WTC11 (cell line): ENCODE measurements at regions not wholly inside any gene's neighbourhood (a gene's known extent, or its start where the extent isn't known, plus 50 kb on each side); places are given as distances from the start of the nearest gene placed in this dataset.

Experiments
- ATAC-seq: fragments of 200-7000 bp; cut with Tn5 transposase; 2 replicates; pipeline ENCODE4 v1.10.0; 2021; ENCODE audit warnings: mild to moderate bottlenecking, moderate library complexity
- CTCF ChIA-PET: fragments of 300-600 bp; sonication (Branson Sonifier 250); formaldehyde crosslinking; loops from one replicate; lab custom pipeline; 2021; ENCODE audit warnings: antibody characterized with exemption; lab: Charles Lee
- POLR2A ChIA-PET: fragments of 350-600 bp; sonication (Branson Sonifier 250); formaldehyde crosslinking; loops from one replicate; lab custom pipeline; 2021; ENCODE audit warnings: antibody characterized with exemption; lab: Charles Lee
- DNase-seq: peaks from one replicate; pipeline ENCODE4 v3.0.0; 2021; ENCODE audit warnings: low spot score
- H3K27ac Mint-ChIP-seq: 2 replicates; pipeline ENCODE4 v1.8.0; 2021; ENCODE audit warnings: mixed read lengths
- H3K27me3 Mint-ChIP-seq: 2 replicates; pipeline ENCODE4 v1.8.0; 2021; ENCODE audit warnings: low read depth, mild to moderate bottlenecking, moderate library complexity, mixed read lengths
- H3K36me3 Mint-ChIP-seq: 2 replicates; pipeline ENCODE4 v1.8.0; 2021; ENCODE audit warnings: mixed read lengths
- H3K4me1 Mint-ChIP-seq: 2 replicates; pipeline ENCODE4 v1.8.0; 2022; ENCODE audit warnings: mixed read lengths
- H3K4me3 Mint-ChIP-seq: 2 replicates; pipeline ENCODE4 v1.8.0; 2021; ENCODE audit warnings: mild to moderate bottlenecking, moderate library complexity, mixed read lengths
- H3K9me3 Mint-ChIP-seq: 2 replicates; pipeline ENCODE4 v1.8.0; 2021; ENCODE audit warnings: mixed read lengths
- CBFB ChIP-seq: sonication (generic); formaldehyde crosslinking; IDR thresholded peaks from 2 replicates; pipeline ENCODE4 v1.8.1; 2022; ENCODE audit warnings: mild to moderate bottlenecking, low read depth, missing genetic modification reagents
- CREM ChIP-seq: sonication (generic); formaldehyde crosslinking; IDR thresholded peaks from 2 replicates; pipeline ENCODE4 v1.8.1; 2022; ENCODE audit warnings: mild to moderate bottlenecking, missing genetic modification reagents, moderate library complexity
- FOXJ3 ChIP-seq: sonication (generic); formaldehyde crosslinking; IDR thresholded peaks from 2 replicates; pipeline ENCODE4 v1.9.0; 2021; ENCODE audit warnings: missing genetic modification reagents, mild to moderate bottlenecking, borderline replicate concordance
- FOXP1 ChIP-seq: sonication (generic); formaldehyde crosslinking; IDR thresholded peaks from 2 replicates; pipeline ENCODE4 v1.8.0; 2022; ENCODE audit warnings: missing genetic modification reagents, mild to moderate bottlenecking, moderate library complexity, borderline replicate concordance
- GABPB1 ChIP-seq: sonication (generic); formaldehyde crosslinking; IDR thresholded peaks from 2 replicates; pipeline ENCODE4 v1.8.1; 2023; ENCODE audit warnings: mild to moderate bottlenecking, missing genetic modification reagents
- GTF2I ChIP-seq: fragments of 250-450 bp; sonication (Bioruptor Pico); conservative IDR thresholded peaks from 2 replicates; pipeline ENCODE4 v1.4.0; 2021; ENCODE audit warnings: mild to moderate bottlenecking
- IRF2 ChIP-seq: sonication (generic); formaldehyde crosslinking; IDR thresholded peaks from 2 replicates; pipeline ENCODE4 v1.8.0; 2022; ENCODE audit warnings: low read depth, missing genetic modification reagents, borderline replicate concordance
- KAT7 ChIP-seq: sonication (generic); formaldehyde crosslinking; IDR thresholded peaks from 2 replicates; pipeline ENCODE4 v1.8.1; 2023; ENCODE audit warnings: missing genetic modification reagents, mild to moderate bottlenecking, borderline replicate concordance
- RELA ChIP-seq: sonication (generic); formaldehyde crosslinking; IDR thresholded peaks from 2 replicates; pipeline ENCODE4 v1.8.1; 2022; ENCODE audit warnings: missing genetic modification reagents, mild to moderate bottlenecking, borderline replicate concordance
- SMAD3 ChIP-seq: sonication (generic); formaldehyde crosslinking; IDR thresholded peaks from 2 replicates; pipeline ENCODE4 v1.8.0; 2022; ENCODE audit warnings: missing genetic modification reagents, mild to moderate bottlenecking, borderline replicate concordance
- SP1 ChIP-seq: sonication (generic); formaldehyde crosslinking; conservative IDR thresholded peaks from 2 replicates; pipeline ENCODE4 v1.8.1; 2022; ENCODE audit warnings: missing genetic modification reagents
- TEAD1 ChIP-seq: sonication (generic); formaldehyde crosslinking; IDR thresholded peaks from 2 replicates; pipeline ENCODE4 v1.8.0; 2022; ENCODE audit warnings: mild to moderate bottlenecking, missing genetic modification reagents
- ZNF416 ChIP-seq: fragments of 250-450 bp; sonication (Bioruptor Pico); IDR thresholded peaks from 2 replicates; pipeline ENCODE4 v1.9.0; 2021; ENCODE audit warnings: mild to moderate bottlenecking, inconsistent platforms
- ZNF423 ChIP-seq: fragments of 250-450 bp; sonication (Bioruptor Pico); IDR thresholded peaks from 2 replicates; pipeline ENCODE4 v2.1.2; 2022; ENCODE audit warnings: mild to moderate bottlenecking, moderate library complexity
- TF ChIP-seq, protein P1 (sequence below): sonication (generic); formaldehyde crosslinking; IDR thresholded peaks from 2 replicates; pipeline ENCODE4 v1.8.0; 2023; ENCODE audit warnings: missing genetic modification reagents, mild to moderate bottlenecking, borderline replicate concordance
- TF ChIP-seq, protein P2 (sequence below): sonication (generic); formaldehyde crosslinking; IDR thresholded peaks from 2 replicates; pipeline ENCODE4 v1.8.0; 2022; ENCODE audit warnings: mild to moderate bottlenecking, missing genetic modification reagents
- TF ChIP-seq, protein P3 (sequence below): sonication (generic); formaldehyde crosslinking; IDR thresholded peaks from 2 replicates; pipeline ENCODE4 v1.8.0; 2022; ENCODE audit warnings: mild to moderate bottlenecking, missing genetic modification reagents
- TF ChIP-seq, protein P4 (sequence below): sonication (generic); formaldehyde crosslinking; IDR thresholded peaks from 2 replicates; pipeline ENCODE4 v1.8.1; 2023; ENCODE audit warnings: mild to moderate bottlenecking, missing genetic modification reagents, moderate library complexity
- TF ChIP-seq, protein P5 (sequence below): sonication (generic); formaldehyde crosslinking; IDR thresholded peaks from 2 replicates; pipeline ENCODE4 v1.8.1; 2022; ENCODE audit warnings: mild to moderate bottlenecking, moderate library complexity, missing genetic modification reagents

- ChIA-PET CTCF (interaction anchor here (1.0 to 1.7 kb wide), 2 partner anchors 9 to 44 kb away, joined by 3 to 10 read pairs; no protein-coding TSS in a partner anchor), POLR2A (no interaction called here)
- peak; percentile 77 for DNase-seq
- Mint-ChIP-seq H3K27me3 (peaks cover 29% of the 10 kb centered on the region), H3K9me3 (peaks cover 12% of the 10 kb centered on the region), H3K4me1 (peaks cover 39% of the 10 kb centered on the region), H3K4me3 (no peak overlapping the region), H3K36me3 (peaks cover 3% of the 10 kb centered on the region; the same call in 1 of the 2 replicates), H3K27ac (no peak overlapping the region)
- TF ChIP-seq KAT7 (CRISPR knock-in tag) (no peak), GABPB1 (peak; percentile 99), TEAD1 (no peak), CBFB (CRISPR knock-in tag) (no peak), SP1 (CRISPR knock-in tag) (peak; percentile 34; the same call in 1 of the 2 replicates), ZNF416 (CRISPR knock-in tag) (no peak), IRF2 (CRISPR knock-in tag) (no peak), ZNF423 (CRISPR knock-in tag) (peak; percentile 18; the same call in 1 of the 2 replicates)
- TF ChIP-seq, protein P1, sequence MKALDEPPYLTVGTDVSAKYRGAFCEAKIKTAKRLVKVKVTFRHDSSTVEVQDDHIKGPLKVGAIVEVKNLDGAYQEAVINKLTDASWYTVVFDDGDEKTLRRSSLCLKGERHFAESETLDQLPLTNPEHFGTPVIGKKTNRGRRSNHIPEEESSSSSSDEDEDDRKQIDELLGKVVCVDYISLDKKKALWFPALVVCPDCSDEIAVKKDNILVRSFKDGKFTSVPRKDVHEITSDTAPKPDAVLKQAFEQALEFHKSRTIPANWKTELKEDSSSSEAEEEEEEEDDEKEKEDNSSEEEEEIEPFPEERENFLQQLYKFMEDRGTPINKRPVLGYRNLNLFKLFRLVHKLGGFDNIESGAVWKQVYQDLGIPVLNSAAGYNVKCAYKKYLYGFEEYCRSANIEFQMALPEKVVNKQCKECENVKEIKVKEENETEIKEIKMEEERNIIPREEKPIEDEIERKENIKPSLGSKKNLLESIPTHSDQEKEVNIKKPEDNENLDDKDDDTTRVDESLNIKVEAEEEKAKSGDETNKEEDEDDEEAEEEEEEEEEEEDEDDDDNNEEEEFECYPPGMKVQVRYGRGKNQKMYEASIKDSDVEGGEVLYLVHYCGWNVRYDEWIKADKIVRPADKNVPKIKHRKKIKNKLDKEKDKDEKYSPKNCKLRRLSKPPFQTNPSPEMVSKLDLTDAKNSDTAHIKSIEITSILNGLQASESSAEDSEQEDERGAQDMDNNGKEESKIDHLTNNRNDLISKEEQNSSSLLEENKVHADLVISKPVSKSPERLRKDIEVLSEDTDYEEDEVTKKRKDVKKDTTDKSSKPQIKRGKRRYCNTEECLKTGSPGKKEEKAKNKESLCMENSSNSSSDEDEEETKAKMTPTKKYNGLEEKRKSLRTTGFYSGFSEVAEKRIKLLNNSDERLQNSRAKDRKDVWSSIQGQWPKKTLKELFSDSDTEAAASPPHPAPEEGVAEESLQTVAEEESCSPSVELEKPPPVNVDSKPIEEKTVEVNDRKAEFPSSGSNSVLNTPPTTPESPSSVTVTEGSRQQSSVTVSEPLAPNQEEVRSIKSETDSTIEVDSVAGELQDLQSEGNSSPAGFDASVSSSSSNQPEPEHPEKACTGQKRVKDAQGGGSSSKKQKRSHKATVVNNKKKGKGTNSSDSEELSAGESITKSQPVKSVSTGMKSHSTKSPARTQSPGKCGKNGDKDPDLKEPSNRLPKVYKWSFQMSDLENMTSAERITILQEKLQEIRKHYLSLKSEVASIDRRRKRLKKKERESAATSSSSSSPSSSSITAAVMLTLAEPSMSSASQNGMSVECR = no peak
- TF ChIP-seq, protein P2, sequence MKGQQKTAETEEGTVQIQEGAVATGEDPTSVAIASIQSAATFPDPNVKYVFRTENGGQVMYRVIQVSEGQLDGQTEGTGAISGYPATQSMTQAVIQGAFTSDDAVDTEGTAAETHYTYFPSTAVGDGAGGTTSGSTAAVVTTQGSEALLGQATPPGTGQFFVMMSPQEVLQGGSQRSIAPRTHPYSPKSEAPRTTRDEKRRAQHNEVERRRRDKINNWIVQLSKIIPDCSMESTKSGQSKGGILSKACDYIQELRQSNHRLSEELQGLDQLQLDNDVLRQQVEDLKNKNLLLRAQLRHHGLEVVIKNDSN (CRISPR knock-in tag) = no peak
- TF ChIP-seq, protein P3, sequence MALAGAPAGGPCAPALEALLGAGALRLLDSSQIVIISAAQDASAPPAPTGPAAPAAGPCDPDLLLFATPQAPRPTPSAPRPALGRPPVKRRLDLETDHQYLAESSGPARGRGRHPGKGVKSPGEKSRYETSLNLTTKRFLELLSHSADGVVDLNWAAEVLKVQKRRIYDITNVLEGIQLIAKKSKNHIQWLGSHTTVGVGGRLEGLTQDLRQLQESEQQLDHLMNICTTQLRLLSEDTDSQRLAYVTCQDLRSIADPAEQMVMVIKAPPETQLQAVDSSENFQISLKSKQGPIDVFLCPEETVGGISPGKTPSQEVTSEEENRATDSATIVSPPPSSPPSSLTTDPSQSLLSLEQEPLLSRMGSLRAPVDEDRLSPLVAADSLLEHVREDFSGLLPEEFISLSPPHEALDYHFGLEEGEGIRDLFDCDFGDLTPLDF (CRISPR knock-in tag) = no peak
- peak; percentile 36 for ATAC-seq
Measured at GRCh38 chr4:3836756-3837601, 70.8 kb downstream of the ADRA2C start.

DNA sequence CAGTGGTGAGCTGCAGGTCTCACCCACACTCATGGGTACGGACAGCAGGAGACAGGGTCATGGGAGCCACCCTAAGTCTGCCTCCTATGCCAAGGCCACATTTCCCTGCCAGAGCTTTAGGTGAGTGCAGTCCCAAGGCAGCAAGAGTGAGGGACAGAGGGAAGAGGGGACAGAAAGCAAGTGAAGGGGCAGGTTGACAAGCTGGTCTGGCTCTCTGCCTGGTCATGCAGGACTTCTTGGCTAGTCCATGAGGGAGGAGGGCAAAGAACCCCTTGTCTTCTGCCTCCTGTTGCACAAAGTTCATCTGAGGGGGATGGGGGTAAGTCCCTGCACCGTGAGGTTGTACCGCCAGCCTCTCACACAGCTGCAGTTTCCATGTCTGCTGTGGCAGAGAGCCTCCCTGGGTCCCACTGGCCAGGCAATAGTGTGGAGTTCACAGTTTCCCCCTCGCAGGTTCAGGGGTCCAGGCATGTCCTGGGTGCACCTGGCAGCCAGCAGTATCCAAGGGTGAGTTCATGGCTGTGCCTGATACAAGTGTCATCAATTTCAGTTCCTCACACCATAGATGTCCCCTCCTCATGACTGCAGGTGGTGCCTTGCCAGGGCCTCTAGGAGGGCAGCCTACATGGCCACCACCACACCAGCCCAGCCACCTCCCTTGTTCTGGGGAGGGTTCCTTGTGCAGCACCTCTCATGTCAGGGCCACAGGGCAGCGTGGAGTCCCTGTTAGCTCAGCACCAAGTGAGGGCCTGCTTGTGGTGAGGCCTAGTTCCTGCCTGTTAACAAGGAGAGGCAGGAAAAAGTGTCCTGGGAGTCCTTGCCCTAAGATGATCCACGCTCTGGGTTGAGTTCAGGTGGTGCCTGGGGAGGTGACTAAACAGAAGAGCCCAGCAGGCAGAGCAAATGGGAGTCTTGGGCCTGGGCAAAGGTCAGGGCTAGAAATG is 72.5 kb downstream of the ADRA2C start:
- no peak overlapping the region; the same call in 1 of the 2 replicates for H3K27ac Mint-ChIP-seq
- peaks cover 29% of the 10 kb centered on the region for H3K27me3 Mint-ChIP-seq
- TF ChIP-seq SMAD3 = no peak
- no peak for TF ChIP-seq FOXJ3 (CRISPR knock-in tag)
- TF ChIP-seq, protein P4, sequence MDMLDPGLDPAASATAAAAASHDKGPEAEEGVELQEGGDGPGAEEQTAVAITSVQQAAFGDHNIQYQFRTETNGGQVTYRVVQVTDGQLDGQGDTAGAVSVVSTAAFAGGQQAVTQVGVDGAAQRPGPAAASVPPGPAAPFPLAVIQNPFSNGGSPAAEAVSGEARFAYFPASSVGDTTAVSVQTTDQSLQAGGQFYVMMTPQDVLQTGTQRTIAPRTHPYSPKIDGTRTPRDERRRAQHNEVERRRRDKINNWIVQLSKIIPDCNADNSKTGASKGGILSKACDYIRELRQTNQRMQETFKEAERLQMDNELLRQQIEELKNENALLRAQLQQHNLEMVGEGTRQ (CRISPR knock-in tag) = no peak
- no peak for TF ChIP-seq CREM (CRISPR knock-in tag)
- TF ChIP-seq, protein P5, sequence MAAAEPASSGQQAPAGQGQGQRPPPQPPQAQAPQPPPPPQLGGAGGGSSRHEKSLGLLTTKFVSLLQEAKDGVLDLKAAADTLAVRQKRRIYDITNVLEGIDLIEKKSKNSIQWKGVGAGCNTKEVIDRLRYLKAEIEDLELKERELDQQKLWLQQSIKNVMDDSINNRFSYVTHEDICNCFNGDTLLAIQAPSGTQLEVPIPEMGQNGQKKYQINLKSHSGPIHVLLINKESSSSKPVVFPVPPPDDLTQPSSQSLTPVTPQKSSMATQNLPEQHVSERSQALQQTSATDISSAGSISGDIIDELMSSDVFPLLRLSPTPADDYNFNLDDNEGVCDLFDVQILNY (CRISPR knock-in tag) = no peak
- no peak for TF ChIP-seq GTF2I (CRISPR knock-in tag)
- no peak for TF ChIP-seq RELA (CRISPR knock-in tag)
- TF ChIP-seq FOXP1 (CRISPR knock-in tag) = no peak
- TF ChIP-seq IRF2 (CRISPR knock-in tag) = no peak
- TF ChIP-seq, all 79 proteins: peak for 0
- ATAC-seq = no peak
- POLR2A ChIA-PET = no interaction called here
- peaks cover 3% of the 10 kb centered on the region; the same call in 1 of the 2 replicates for H3K36me3 Mint-ChIP-seq
- H3K4me1 Mint-ChIP-seq = peaks cover 48% of the 10 kb centered on the region
- CTCF ChIA-PET = no interaction called here
- peaks cover 12% of the 10 kb centered on the region for H3K9me3 Mint-ChIP-seq
- H3K4me3 Mint-ChIP-seq = no peak overlapping the region
- DNase-seq = no peak
